Keratinocyte (primary cell): ENCODE measurements at regions not wholly inside any gene's neighbourhood (a gene's known extent, or its start where the extent isn't known, plus 50 kb on each side); places are given as distances from the start of the nearest gene placed in this dataset.

Experiments
- DNase-seq: peaks from one replicate; pipeline ENCODE4 v3.0.0-alpha.2; 2011; ENCODE audit warnings: low read depth, missing footprints, low spot score
- FAIRE-seq: peaks from 2 replicates; lab custom pipeline; 2011; peaks lifted over from hg19 to GRCh38; lab: Jason Lieb, UNC
- H2AFZ ChIP-seq: 2 replicates; pipeline ENCODE4 v1.6.0; 2012; ENCODE audit warnings: low read length, control low read depth, inconsistent platforms; ENCODE audit not compliant: control insufficient read depth
- H3K27ac ChIP-seq: 2 replicates; pipeline ENCODE4 v1.5.1; 2011; ENCODE audit warnings: low read length; ENCODE audit not compliant: control insufficient read depth, insufficient read depth
- H3K27me3 ChIP-seq: 3 replicates; pipeline ENCODE4 v1.6.0; 2011; ENCODE audit warnings: low read length; ENCODE audit not compliant: control insufficient read depth, insufficient read depth; ENCODE audit errors: extremely low read depth
- H3K36me3 ChIP-seq, 2 experiments: 2 replicates in 1 of 2; 3 replicates in 1 of 2; pipeline ENCODE4 v1.5.1; 2011; ENCODE audit warnings: low read length in 2 of 2, mild to moderate bottlenecking in 1 of 2; ENCODE audit not compliant: control insufficient read depth in 2 of 2, insufficient read depth in 2 of 2; ENCODE audit errors: extremely low read depth in 1 of 2
- H3K4me1 ChIP-seq: 3 replicates; pipeline ENCODE4 v1.5.1; 2011; ENCODE audit warnings: low read length; ENCODE audit not compliant: control insufficient read depth, insufficient read depth; ENCODE audit errors: extremely low read depth
- H3K4me2 ChIP-seq: 3 replicates; pipeline ENCODE4 v1.6.0; 2011; ENCODE audit warnings: low read depth, low read length; ENCODE audit not compliant: control insufficient read depth, insufficient read depth; ENCODE audit errors: extremely low read depth
- H3K4me3 ChIP-seq, 3 experiments: fragments of 200-600 bp in 1 of 3; sonication (generic) in 1 of 3; 2 replicates in 2 of 3; 3 replicates in 1 of 3; pipeline ENCODE4 v1.5.1; 2011 to 2016; ENCODE audit warnings: low read length in 3 of 3, mild to moderate bottlenecking in 3 of 3, control low read depth in 2 of 3, inconsistent platforms in 1 of 3, low read depth in 1 of 3, mixed read lengths in 1 of 3, mixed run types in 1 of 3, moderate library complexity in 1 of 3; ENCODE audit not compliant: control insufficient read depth in 2 of 3, insufficient read depth in 2 of 3; ENCODE audit errors: extremely low read depth in 1 of 3
- H3K79me2 ChIP-seq: 2 replicates; pipeline ENCODE4 v1.6.0; 2012; ENCODE audit warnings: low read length; ENCODE audit not compliant: control insufficient read depth, insufficient read depth
- H3K9ac ChIP-seq: 3 replicates; pipeline ENCODE4 v1.6.0; 2011; ENCODE audit warnings: low read length; ENCODE audit not compliant: control insufficient read depth, insufficient read depth; ENCODE audit errors: extremely low read depth
- H3K9me1 ChIP-seq: 3 replicates; pipeline ENCODE4 v1.6.0; 2011; ENCODE audit warnings: low read length; ENCODE audit not compliant: control insufficient read depth, insufficient read depth; ENCODE audit errors: extremely low read depth
- H3K9me3 ChIP-seq: 2 replicates; pipeline ENCODE4 v1.5.1; 2012; ENCODE audit warnings: low read depth, low read length; ENCODE audit not compliant: control insufficient read depth
- H4K20me1 ChIP-seq: 3 replicates; pipeline ENCODE4 v1.6.0; 2011; ENCODE audit warnings: low read length; ENCODE audit not compliant: control insufficient read depth, insufficient read depth; ENCODE audit errors: extremely low read depth
- CTCF ChIP-seq, 3 experiments: IDR thresholded peaks in 1 of 3; conservative IDR thresholded peaks in 1 of 3; optimal IDR thresholded peaks in 1 of 3; 2 replicates in 2 of 3; 3 replicates in 1 of 3; pipeline versions ENCODE3 to v1.5.1; 2011; ENCODE audit warnings: low read length in 3 of 3, mild to moderate bottlenecking in 3 of 3, moderate library complexity in 2 of 3, control low read depth in 1 of 3, inconsistent platforms in 1 of 3; ENCODE audit not compliant: insufficient read depth in 2 of 3; ENCODE audit errors: extremely low read depth in 1 of 3
- EZH2 ChIP-seq: IDR thresholded peaks from one replicate; pipeline ENCODE4 v1.6.1; 2012; ENCODE audit warnings: inconsistent platforms, mild to moderate bottlenecking, low read length, moderate library complexity
- dilution Hi-C: fragments of 300-500 bp; cut with MboI; formaldehyde crosslinking; loops from one replicate; pipeline ENCODE4 v1.7.0; 2020; ENCODE audit warnings: low sequenced_read_pairs; ENCODE audit not compliant: extremely low pct_ligation_motif_present

DNA sequence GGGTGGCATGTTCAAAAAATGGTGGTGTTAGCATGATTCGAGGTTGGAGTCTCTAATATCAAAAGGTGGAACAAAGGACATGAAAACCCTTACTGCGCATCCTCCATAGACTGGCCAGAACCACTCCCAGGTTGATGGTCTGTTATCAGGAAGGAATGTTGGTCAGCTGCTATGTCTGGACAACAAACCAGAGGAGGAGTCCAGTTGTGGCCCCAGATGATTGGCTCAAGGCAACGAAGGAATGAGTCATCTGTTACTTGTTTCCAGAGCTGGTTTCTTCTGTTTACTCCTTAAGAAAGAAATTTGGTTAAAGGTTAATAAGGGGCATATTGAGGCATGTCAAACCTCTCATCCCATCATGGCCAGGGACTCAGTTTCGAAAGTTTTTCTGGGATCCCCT, 56.8 kb upstream of the GRIA4 start:
- DNase-seq = no peak
- no peak overlapping the region for H2AFZ ChIP-seq
- dilution Hi-C loops = no loop called here

GRCh38 chr11:105548359-105548758, 61.5 kb upstream of the GRIA4 start:
- H3K27ac ChIP-seq = no peak overlapping the region
- H3K9me3 ChIP-seq = no peaks in the 10 kb centered on the region
- no peak for DNase-seq
- FAIRE-seq = no peak
- TF ChIP-seq CTCF (optimal IDR thresholded peaks at IDR 0.05 in 1 of 3, IDR thresholded peaks at IDR 0.05 in 1 of 3, conservative IDR thresholded peaks at IDR 0.05 in 1 of 3; ENCODE audit: extremely low read depth in 1 of 3, insufficient read depth in 2 of 3, low read length in 3 of 3) = no peak
- no peak for TF ChIP-seq EZH2
- no peak overlapping the region for H2AFZ ChIP-seq
- H3K4me2 ChIP-seq = no peak overlapping the region
- H3K36me3 ChIP-seq = no peaks in the 10 kb centered on the region
- no peaks in the 10 kb centered on the region for H4K20me1 ChIP-seq
- no peak overlapping the region for H3K9ac ChIP-seq
- no peak overlapping the region for H3K4me3 ChIP-seq
- H3K27me3 ChIP-seq = no peaks in the 10 kb centered on the region
- dilution Hi-C loops = no loop called here
- H3K4me1 ChIP-seq = no peaks in the 10 kb centered on the region
- H3K79me2 ChIP-seq = no peaks in the 10 kb centered on the region
- H3K9me1 ChIP-seq = no peaks in the 10 kb centered on the region

More for the DNA sequence above, 56.8 kb upstream of the GRIA4 start:
- Histone ChIP-seq H4K20me1 (no peaks in the 10 kb centered on the region), H3K27me3 (no peaks in the 10 kb centered on the region), H3K4me1 (no peaks in the 10 kb centered on the region), H3K9me3 (no peaks in the 10 kb centered on the region), H3K36me3 (no peaks in the 10 kb centered on the region), H3K9me1 (no peaks in the 10 kb centered on the region), H3K27ac (no peak overlapping the region), H3K9ac (no peak overlapping the region), H3K4me2 (no peak overlapping the region), H3K79me2 (no peaks in the 10 kb centered on the region), H3K4me3 (no peak overlapping the region)
- TF ChIP-seq EZH2 = no peak
- no peak for TF ChIP-seq CTCF (optimal IDR thresholded peaks at IDR 0.05 in 1 of 3, IDR thresholded peaks at IDR 0.05 in 1 of 3, conservative IDR thresholded peaks at IDR 0.05 in 1 of 3; ENCODE audit: extremely low read depth in 1 of 3, insufficient read depth in 2 of 3, low read length in 3 of 3)
- FAIRE-seq = no peak
